HG02571 (cell line): ENCODE measurements at regions not wholly inside any gene's neighbourhood (a gene's known extent, or its start where the extent isn't known, plus 50 kb on each side); places are given as distances from the start of the nearest gene placed in this dataset.
"Not testable (repeated sequence)": the region's sequence is repeated elsewhere in the genome, so short reads cannot be mapped to it uniquely, and the experiment has no call there.

Experiments
- ATAC-seq: cut with Tn5 transposase; IDR thresholded peaks from one replicate; pipeline ENCODE4 v1.9.1; 2021; ENCODE audit warnings: mild to moderate bottlenecking, moderate library complexity; ENCODE audit not compliant: unreplicated experiment

GRCh38 chr9:32884482-32884881 lies 101.1 kb downstream of the TMEM215 start:
- no peak for ATAC-seq

- no peak for ATAC-seq
Observed at GRCh38 chr9:32886021-32886420, 102.7 kb downstream of the TMEM215 start.

GRCh38 chr9:32894485-32894884 lies 106.9 kb downstream of the APTX start:
- not testable (repeated sequence) for ATAC-seq

- ATAC-seq: no peak
Observed at GRCh38 chr9:32899181-32899580, 102.2 kb downstream of the APTX start.

GRCh38 chr9:32899761-32900160 lies 101.7 kb downstream of the APTX start:
- no peak for ATAC-seq

- ATAC-seq: peak; percentile 88
Observed at GRCh38 chr9:32906213-32906612, 95.2 kb downstream of the APTX start.

- ATAC-seq: no peak
Observed at GRCh38 chr9:32915802-32916201, 85.6 kb downstream of the APTX start.

GRCh38 chr9:32918628-32919027 lies 82.8 kb downstream of the APTX start:
- no peak for ATAC-seq
